Stomach (tissue), 8 donors: ENCODE measurements at regions not wholly inside any gene's neighbourhood (a gene's known extent, or its start where the extent isn't known, plus 50 kb on each side); places are given as distances from the start of the nearest gene placed in this dataset.

ENCODE experiments used
- DNase-seq, 2 donors: peaks; one replicate each; pipeline versions ENCODE4 v3.0.0 to v3.0.0-alpha.2; 2013 to 2019
- H3K27ac ChIP-seq, 5 donors: fragments of 200-600 bp in 4 of 5; sonication (generic) in 4 of 5; one replicate each; pipeline ENCODE4 v1.5.1; 2013 to 2019; ENCODE audit warnings: mild to moderate bottlenecking in 1 of 5, moderate library complexity in 1 of 5
- H3K27me3 ChIP-seq, 3 donors: fragments of 200-600 bp; sonication (generic); one replicate each; pipeline ENCODE4 v1.5.1; 2017 to 2019; ENCODE audit warnings: mixed run types in 1 of 3
- H3K36me3 ChIP-seq, 4 donors: fragments of 200-600 bp; sonication (generic); 1 replicate in 3 of 4; 2 replicates in 1 of 4; pipeline ENCODE4 v1.5.1; 2016 to 2019
- H3K4me1 ChIP-seq, 4 donors: fragments of 200-600 bp; sonication (generic); one replicate each; pipeline ENCODE4 v1.5.1; 2016 to 2019
- H3K4me3 ChIP-seq, 4 donors: fragments of 200-600 bp; sonication (generic) in 3 of 4; one replicate each; pipeline ENCODE4 v1.5.1; 2016 to 2019; ENCODE audit warnings: mild to moderate bottlenecking in 1 of 4
- H3K9me3 ChIP-seq, 4 donors: fragments of 200-600 bp; sonication (generic); one replicate each; pipeline ENCODE4 v1.5.1; 2016 to 2019
- EP300 ChIP-seq: sonication (generic); formaldehyde crosslinking; IDR thresholded peaks from one replicate; pipeline ENCODE4 v1.6.1; 2017; ENCODE audit warnings: antibody characterized with exemption
- POLR2A ChIP-seq, 4 donors: fragments of 450-650 bp; IDR thresholded peaks; one replicate each; pipeline ENCODE4 v1.6.1; 2016; ENCODE audit warnings: antibody characterized with exemption in 4 of 4, control low read depth in 2 of 4, mild to moderate bottlenecking in 1 of 4, moderate library complexity in 1 of 4
- POLR2AphosphoS5 ChIP-seq, 3 donors: sonication (generic); formaldehyde crosslinking; IDR thresholded peaks; one replicate each; pipeline ENCODE4 v1.6.1; 2016; ENCODE audit warnings: antibody characterized with exemption in 3 of 3
- WGBS, 5 donors: extraction: QIAGEN DNeasy Blood & Tissue Kit in 3 of 5; methylation state at CpG; one replicate each; pipeline versions ENCODE4 v1.1.5 to v1.1.7; 2013 to 2018; 5-methylcytosine and 5-hydroxymethylcytosine counted together
- intact Hi-C: fragments of 100-400 bp; cut with DNase I; formaldehyde crosslinking; loops from one replicate; pipeline ENCODE4 v1.15.1; 2023; ENCODE audit warnings: low total_unique reads
- TF ChIP-seq, protein P1 (sequence below), 7 experiments: fragments of 450-650 bp in 4 of 7; fragments of 200-600 bp in 3 of 7; sonication (generic) in 3 of 7; IDR thresholded peaks; one replicate each; pipeline ENCODE4 v1.5.1; 2016 to 2019; ENCODE audit warnings: antibody characterized with exemption in 7 of 7, control low read depth in 2 of 7, mild to moderate bottlenecking in 1 of 7
- donor health status: healthy with polysubstance abuse.
- donor health status: Bipolar disorder and iron deficiency.
- donor health status: healthy.

DNA sequence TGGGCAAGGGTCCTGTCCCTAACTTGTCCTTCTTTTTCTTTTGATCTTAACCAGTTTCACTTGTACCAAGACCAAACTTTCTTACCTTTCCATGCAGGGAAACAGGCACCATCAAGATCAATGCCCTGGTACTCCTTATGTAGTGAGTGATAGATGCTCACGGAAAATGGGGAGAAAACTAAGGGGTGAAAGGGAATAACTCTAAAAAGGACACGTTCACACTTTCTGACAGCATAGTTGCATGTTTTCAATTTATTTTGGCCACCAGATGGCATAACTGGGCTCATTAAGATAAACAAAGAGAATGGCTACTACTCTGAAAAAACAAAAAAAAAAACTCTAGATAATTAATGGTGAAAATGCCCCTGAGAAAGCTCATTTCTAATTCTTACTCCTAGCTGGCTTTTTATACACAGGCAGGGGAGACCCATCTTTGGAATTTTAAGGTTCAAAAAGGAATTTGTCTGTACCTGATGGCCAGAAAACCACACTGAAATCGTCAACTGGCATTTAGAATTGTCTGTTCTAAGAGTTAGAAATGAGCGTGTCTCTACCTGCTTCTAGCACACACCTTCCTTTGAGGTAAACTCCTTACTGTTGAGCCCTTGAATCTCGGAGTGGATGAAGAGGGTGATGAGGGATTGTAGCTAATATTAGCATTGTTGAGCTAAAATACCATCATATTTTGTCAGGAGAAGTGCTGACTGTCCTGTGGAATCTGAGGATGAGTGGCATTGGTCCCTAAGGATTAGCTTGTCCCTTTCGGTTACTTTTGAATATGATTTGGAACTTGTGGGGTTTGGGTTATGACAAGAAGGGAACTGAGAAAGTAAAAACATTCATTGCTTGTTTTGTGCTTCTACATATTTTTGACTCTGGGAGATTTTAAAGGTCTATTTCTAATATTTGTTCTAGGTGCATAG lies 62.2 kb upstream of the DDR1 start:
- Histone ChIP-seq H3K9me3 (no peaks in the 10 kb centered on the region), H3K36me3 (no peaks in the 10 kb centered on the region), H3K4me3 (no peak overlapping the region), H3K4me1 (peaks cover 10 to 72% (median 33%) of the 10 kb centered on the region in 4 donors), H3K27ac (peak overlapping the region; percentile 36 to 77 (median 55)), H3K27me3 (no peaks in the 10 kb centered on the region)
- TF ChIP-seq, protein P1, sequence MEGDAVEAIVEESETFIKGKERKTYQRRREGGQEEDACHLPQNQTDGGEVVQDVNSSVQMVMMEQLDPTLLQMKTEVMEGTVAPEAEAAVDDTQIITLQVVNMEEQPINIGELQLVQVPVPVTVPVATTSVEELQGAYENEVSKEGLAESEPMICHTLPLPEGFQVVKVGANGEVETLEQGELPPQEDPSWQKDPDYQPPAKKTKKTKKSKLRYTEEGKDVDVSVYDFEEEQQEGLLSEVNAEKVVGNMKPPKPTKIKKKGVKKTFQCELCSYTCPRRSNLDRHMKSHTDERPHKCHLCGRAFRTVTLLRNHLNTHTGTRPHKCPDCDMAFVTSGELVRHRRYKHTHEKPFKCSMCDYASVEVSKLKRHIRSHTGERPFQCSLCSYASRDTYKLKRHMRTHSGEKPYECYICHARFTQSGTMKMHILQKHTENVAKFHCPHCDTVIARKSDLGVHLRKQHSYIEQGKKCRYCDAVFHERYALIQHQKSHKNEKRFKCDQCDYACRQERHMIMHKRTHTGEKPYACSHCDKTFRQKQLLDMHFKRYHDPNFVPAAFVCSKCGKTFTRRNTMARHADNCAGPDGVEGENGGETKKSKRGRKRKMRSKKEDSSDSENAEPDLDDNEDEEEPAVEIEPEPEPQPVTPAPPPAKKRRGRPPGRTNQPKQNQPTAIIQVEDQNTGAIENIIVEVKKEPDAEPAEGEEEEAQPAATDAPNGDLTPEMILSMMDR (IDR thresholded peaks at IDR 0.05) = peak in 3 of 7 experiments; percentile 40 to 46 (median 44)
- TF ChIP-seq POLR2A (IDR thresholded peaks at IDR 0.05) (no peak), POLR2AphosphoS5 (IDR thresholded peaks at IDR 0.05) (no peak), EP300 (no peak)
- WGBS, 5 donors = 24 to 38% (median 30%) methylated on average over 6 of the region's 6 CpGs
- DNase-seq = peak in 1 of 2 donors; percentile 55
- intact Hi-C loops = loop anchor here (10.0 kb wide), 1 partner anchor 77 kb away; the partner anchor contains the start of genes FLOT1 and IER3

GRCh38 chr6:30820193-30820592 lies 64.1 kb upstream of the DDR1 start:
- WGBS, 5 donors = 90 to 100% (median 100%) methylated on average over 1 of the region's 1 CpG
- H3K4me3 ChIP-seq = no peak overlapping the region
- intact Hi-C loops = loop anchor here (10.0 kb wide), 1 partner anchor 75 kb away; the partner anchor contains the start of genes FLOT1 and IER3
- no peaks in the 10 kb centered on the region for H3K36me3 ChIP-seq
- TF ChIP-seq POLR2AphosphoS5 (IDR thresholded peaks at IDR 0.05) = peak in 2 of 3 donors; percentile 17 to 79
- TF ChIP-seq, protein P1 (IDR thresholded peaks at IDR 0.05) = peak in 1 of 7 experiments; percentile 15
- TF ChIP-seq POLR2A (IDR thresholded peaks at IDR 0.05) = no peak
- no peak for TF ChIP-seq EP300
- H3K9me3 ChIP-seq = no peaks in the 10 kb centered on the region
- peak; percentile 57 to 86 for DNase-seq
- H3K4me1 ChIP-seq = peaks cover 10 to 66% (median 30%) of the 10 kb centered on the region in 4 donors
- peak overlapping the region; percentile 25 to 77 (median 55) for H3K27ac ChIP-seq
- H3K27me3 ChIP-seq = no peaks in the 10 kb centered on the region

- H3K9me3 ChIP-seq = no peaks in the 10 kb centered on the region
- peaks cover 12 to 65% (median 33%) of the 10 kb centered on the region in 4 donors for H3K4me1 ChIP-seq
- H3K27me3 ChIP-seq = no peaks in the 10 kb centered on the region
- no peaks in the 10 kb centered on the region for H3K36me3 ChIP-seq
- WGBS, 5 donors = 85 to 94% (median 87%) methylated on average over 10 of the region's 10 CpGs
- H3K4me3 ChIP-seq = no peak overlapping the region
- intact Hi-C loops = no loop called here
- peak overlapping the region; percentile 25 to 77 (median 55) for H3K27ac ChIP-seq
- DNase-seq = no peak
- TF ChIP-seq, protein P1 (IDR thresholded peaks at IDR 0.05) = no peak
- TF ChIP-seq POLR2A (IDR thresholded peaks at IDR 0.05) (no peak), EP300 (no peak), POLR2AphosphoS5 (IDR thresholded peaks at IDR 0.05) (no peak)
Observed at GRCh38 chr6:30819297-30819917, 64.9 kb upstream of the DDR1 start.

DNA sequence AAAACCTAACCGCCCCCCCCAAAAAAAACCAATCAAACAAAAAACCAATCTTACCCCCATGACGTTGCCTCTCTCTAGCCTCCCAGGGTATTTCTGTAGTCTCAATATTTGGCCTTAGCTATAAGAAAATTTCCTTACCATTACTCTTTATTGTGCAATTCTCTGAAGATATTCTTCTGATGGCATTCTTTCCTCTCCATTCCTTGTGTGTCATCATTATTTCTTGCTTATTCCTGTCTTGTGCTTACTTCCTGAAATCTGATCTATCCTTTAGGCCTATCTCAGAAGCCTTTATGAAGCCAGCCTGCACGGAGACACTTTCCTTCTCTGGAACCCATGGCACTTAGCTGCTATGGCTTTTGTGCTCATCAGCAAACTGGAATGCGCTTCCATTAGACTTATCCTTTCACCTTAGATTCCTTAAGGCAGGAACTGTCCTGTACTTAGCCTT lies 65.9 kb upstream of the DDR1 start:
- Histone ChIP-seq H3K27ac (peak overlapping the region in 3 of 5 donors; percentile 30 to 50 (median 43)), H3K4me3 (no peak overlapping the region), H3K9me3 (no peaks in the 10 kb centered on the region), H3K4me1 (peaks cover 22 to 69% (median 40%) of the 10 kb centered on the region in 4 donors), H3K27me3 (no peaks in the 10 kb centered on the region), H3K36me3 (no peaks in the 10 kb centered on the region)
- intact Hi-C loops = no loop called here
- TF ChIP-seq, protein P1 (IDR thresholded peaks at IDR 0.05) = no peak
- no peak for TF ChIP-seq POLR2A (IDR thresholded peaks at IDR 0.05)
- TF ChIP-seq POLR2AphosphoS5 (IDR thresholded peaks at IDR 0.05) = no peak
- TF ChIP-seq EP300 = no peak
- 73 to 86% (median 79%) methylated on average over 4 of the region's 4 CpGs for WGBS, 5 donors
- DNase-seq = peak in 1 of 2 donors; percentile 34
